ENCODE measurements at regions not wholly inside any gene's neighbourhood (a gene's known extent, or its start where the extent isn't known, plus 50 kb on each side); places are given as distances from the start of the nearest gene placed in this dataset.

- Histone ChIP-seq H3K4me3 (no peak overlapping the region), H3K27ac (no peak overlapping the region), H3K36me3 (replicated peaks in 1 of 2; ENCODE audit: insufficient read depth in 1 of 2, low read depth in 2 of 2) (no peaks in the 10 kb centered on the region), H3K27me3 (no peaks in the 10 kb centered on the region), H3K4me1 (no peaks in the 10 kb centered on the region), H3K9me3 (no peaks in the 10 kb centered on the region)
- ATAC-seq (no peak), DNase-seq (no peak)
- 55 to 63% methylated on average over 4 of the region's 4 CpGs for WGBS, 2 donors
- TF ChIP-seq CTCF (IDR thresholded peaks at IDR 0.05) (no peak), POLR2A (IDR thresholded peaks at IDR 0.05) (no peak)
- intact Hi-C loops (cut with DNase I), result no loop called here
These were observed 185.2 kb upstream of the OBI1 start for GRCh38 chr13:78844106-78844505.

GRCh38 chr13:78841358-78841963, 182.5 kb upstream of the OBI1 start:
- intact Hi-C loops (cut with DNase I), result no loop called here
- TF ChIP-seq CTCF (IDR thresholded peaks at IDR 0.05) (no peak), POLR2A (IDR thresholded peaks at IDR 0.05) (no peak)
- Histone ChIP-seq H3K4me3 (no peak overlapping the region), H3K36me3 (replicated peaks in 1 of 2; ENCODE audit: insufficient read depth in 1 of 2, low read depth in 2 of 2) (no peaks in the 10 kb centered on the region), H3K27ac (no peak overlapping the region), H3K4me1 (no peaks in the 10 kb centered on the region), H3K27me3 (no peaks in the 10 kb centered on the region), H3K9me3 (no peaks in the 10 kb centered on the region)
- ATAC-seq, result no peak
- DNase-seq, result no peak
- WGBS, 2 donors, result 49 to 50% methylated on average over 6 to 7 of the region's 7 CpGs

- Histone ChIP-seq H3K36me3 (replicated peaks in 1 of 2; ENCODE audit: insufficient read depth in 1 of 2, low read depth in 2 of 2) (no peaks in the 10 kb centered on the region), H3K27ac (no peak overlapping the region), H3K27me3 (no peaks in the 10 kb centered on the region), H3K4me3 (no peak overlapping the region), H3K4me1 (no peaks in the 10 kb centered on the region), H3K9me3 (no peaks in the 10 kb centered on the region)
- ATAC-seq (no peak), DNase-seq (no peak)
- WGBS, 2 donors, result 33 to 43% methylated on average over 3 of the region's 3 CpGs
- TF ChIP-seq POLR2A (IDR thresholded peaks at IDR 0.05) (no peak), CTCF (IDR thresholded peaks at IDR 0.05) (no peak)
- intact Hi-C loops (cut with DNase I), result no loop called here
These were observed 177.4 kb upstream of the OBI1 start for GRCh38 chr13:78836238-78836784.

- Histone ChIP-seq H3K36me3 (replicated peaks in 1 of 2; ENCODE audit: insufficient read depth in 1 of 2, low read depth in 2 of 2) (no peaks in the 10 kb centered on the region), H3K4me1 (no peaks in the 10 kb centered on the region), H3K27me3 (no peaks in the 10 kb centered on the region), H3K9me3 (no peaks in the 10 kb centered on the region), H3K27ac (no peak overlapping the region), H3K4me3 (no peak overlapping the region)
- WGBS, 2 donors, result 68 to 80% methylated on average over 3 of the region's 3 CpGs
- TF ChIP-seq CTCF (IDR thresholded peaks at IDR 0.05) (no peak), POLR2A (IDR thresholded peaks at IDR 0.05) (no peak)
- ATAC-seq (no peak), DNase-seq (no peak)
- intact Hi-C loops (cut with DNase I), result no loop called here
These were observed 173.5 kb upstream of the OBI1 start for GRCh38 chr13:78832461-78832860.

GRCh38 chr13:78830508-78830907, 171.6 kb upstream of the OBI1 start:
- H3K27ac ChIP-seq, result no peak overlapping the region
- intact Hi-C loops (cut with DNase I), result no loop called here
- H3K4me1 ChIP-seq, result no peaks in the 10 kb centered on the region
- no peaks in the 10 kb centered on the region for H3K9me3 ChIP-seq
- ATAC-seq (no peak), DNase-seq (no peak)
- H3K36me3 ChIP-seq (replicated peaks in 1 of 2; ENCODE audit: insufficient read depth in 1 of 2, low read depth in 2 of 2), result no peaks in the 10 kb centered on the region
- H3K4me3 ChIP-seq, result no peak overlapping the region
- WGBS, 2 donors, result 50 to 67% methylated on average over 1 of the region's 1 CpG
- TF ChIP-seq POLR2A (IDR thresholded peaks at IDR 0.05) (no peak), CTCF (IDR thresholded peaks at IDR 0.05) (no peak)
- H3K27me3 ChIP-seq, result no peaks in the 10 kb centered on the region
